Osteoblast (primary cell): ENCODE measurements at regions not wholly inside any gene's neighbourhood (a gene's known extent, or its start where the extent isn't known, plus 50 kb on each side); places are given as distances from the start of the nearest gene placed in this dataset.
A peak's percentile ranks its signal among the peaks of the same experiment; 100 is the strongest.
"Not testable (repeated sequence)": the region's sequence is repeated elsewhere in the genome, so short reads cannot be mapped to it uniquely, and the experiment has no call there.

Experiments used
- DNase-seq: peaks from one replicate; pipeline ENCODE4 v3.0.0; 2011; ENCODE audit warnings: low spot score, mixed read lengths; ENCODE audit not compliant: insufficient read length; ENCODE audit errors: missing footprints
- H2AFZ ChIP-seq: 2 replicates; pipeline ENCODE4 v1.6.0; 2011; ENCODE audit warnings: mild to moderate bottlenecking, low read length
- H3K27ac ChIP-seq: 2 replicates; pipeline ENCODE4 v1.5.1; 2011; ENCODE audit warnings: mild to moderate bottlenecking, low read depth, low read length, moderate library complexity
- H3K27me3 ChIP-seq: 2 replicates; pipeline ENCODE4 v1.6.0; 2012; ENCODE audit warnings: mild to moderate bottlenecking, control low read depth, inconsistent platforms, low read length, moderate library complexity; ENCODE audit not compliant: insufficient read depth
- H3K36me3 ChIP-seq: 2 replicates; pipeline ENCODE4 v1.5.1; 2011; ENCODE audit warnings: mild to moderate bottlenecking, low read length, control low read depth, moderate library complexity; ENCODE audit not compliant: insufficient read depth
- H3K4me1 ChIP-seq: 2 replicates; pipeline ENCODE4 v1.5.1; 2011; ENCODE audit warnings: mild to moderate bottlenecking, low read length, control low read depth, moderate library complexity; ENCODE audit not compliant: insufficient read depth
- H3K4me2 ChIP-seq: 2 replicates; pipeline ENCODE4 v1.6.0; 2011; ENCODE audit warnings: mild to moderate bottlenecking, low read length; ENCODE audit not compliant: insufficient read depth
- H3K4me3 ChIP-seq: fragments of 200-600 bp; sonication (generic); 3 replicates; pipeline ENCODE4 v1.5.1; 2012; ENCODE audit warnings: mild to moderate bottlenecking, low read length, inconsistent platforms; ENCODE audit not compliant: insufficient read depth
- H3K79me2 ChIP-seq: 2 replicates; pipeline ENCODE4 v1.6.0; 2012; ENCODE audit warnings: mild to moderate bottlenecking, low read length, control low read depth, inconsistent platforms; ENCODE audit not compliant: insufficient read depth
- H3K9me3 ChIP-seq: 2 replicates; pipeline ENCODE4 v1.5.1; 2011; ENCODE audit warnings: low read depth, low read length, control low read depth
- H4K20me1 ChIP-seq: 2 replicates; pipeline ENCODE4 v1.6.0; 2012; ENCODE audit warnings: mild to moderate bottlenecking, low read length, control low read depth; ENCODE audit not compliant: insufficient read depth
- TF ChIP-seq, protein P1 (sequence below): IDR thresholded peaks from 2 replicates; pipeline ENCODE4 v1.5.1; 2011; ENCODE audit warnings: mild to moderate bottlenecking, low read depth, low read length, moderate library complexity; ENCODE audit errors: extremely low read depth

DNA sequence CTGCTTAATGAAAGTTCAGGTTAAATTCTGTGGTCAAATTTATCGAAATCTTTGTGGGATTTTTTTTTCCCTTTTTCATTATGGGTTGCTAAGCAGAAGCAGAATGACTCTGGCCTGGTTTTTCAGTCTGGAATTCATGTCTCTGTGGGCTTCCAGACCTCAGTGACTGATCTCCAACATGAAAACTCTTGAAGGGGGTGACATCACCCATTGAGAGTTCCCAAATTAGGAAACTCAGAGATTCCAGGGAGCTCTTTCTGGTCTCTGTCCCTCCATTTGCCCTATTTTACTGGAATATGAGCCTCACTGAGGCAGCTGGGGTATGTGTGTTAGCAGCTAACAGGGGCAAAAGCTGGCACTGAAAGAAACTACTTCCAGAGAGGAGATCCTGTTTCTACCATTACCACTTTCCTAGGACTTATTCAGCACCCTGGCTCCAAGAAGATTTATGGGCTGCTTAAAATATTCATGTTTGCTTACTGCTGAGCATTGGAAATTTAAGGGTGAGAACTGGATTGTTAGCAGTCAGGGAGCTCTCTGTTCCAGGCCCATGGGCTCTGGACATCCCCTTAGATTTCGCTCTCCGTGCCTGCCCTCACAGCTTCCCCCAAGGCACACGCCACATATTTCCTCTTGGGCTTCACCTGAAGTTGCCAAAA, 203.4 kb upstream of the SPAG17 start:
- no peaks in the 10 kb centered on the region for H3K4me1 ChIP-seq
- no peak overlapping the region for H3K4me3 ChIP-seq
- no peaks in the 10 kb centered on the region for H3K79me2 ChIP-seq
- H3K27me3 ChIP-seq = no peaks in the 10 kb centered on the region
- H2AFZ ChIP-seq = no peak overlapping the region
- H3K36me3 ChIP-seq = no peaks in the 10 kb centered on the region
- H4K20me1 ChIP-seq = no peaks in the 10 kb centered on the region
- TF ChIP-seq, protein P1, sequence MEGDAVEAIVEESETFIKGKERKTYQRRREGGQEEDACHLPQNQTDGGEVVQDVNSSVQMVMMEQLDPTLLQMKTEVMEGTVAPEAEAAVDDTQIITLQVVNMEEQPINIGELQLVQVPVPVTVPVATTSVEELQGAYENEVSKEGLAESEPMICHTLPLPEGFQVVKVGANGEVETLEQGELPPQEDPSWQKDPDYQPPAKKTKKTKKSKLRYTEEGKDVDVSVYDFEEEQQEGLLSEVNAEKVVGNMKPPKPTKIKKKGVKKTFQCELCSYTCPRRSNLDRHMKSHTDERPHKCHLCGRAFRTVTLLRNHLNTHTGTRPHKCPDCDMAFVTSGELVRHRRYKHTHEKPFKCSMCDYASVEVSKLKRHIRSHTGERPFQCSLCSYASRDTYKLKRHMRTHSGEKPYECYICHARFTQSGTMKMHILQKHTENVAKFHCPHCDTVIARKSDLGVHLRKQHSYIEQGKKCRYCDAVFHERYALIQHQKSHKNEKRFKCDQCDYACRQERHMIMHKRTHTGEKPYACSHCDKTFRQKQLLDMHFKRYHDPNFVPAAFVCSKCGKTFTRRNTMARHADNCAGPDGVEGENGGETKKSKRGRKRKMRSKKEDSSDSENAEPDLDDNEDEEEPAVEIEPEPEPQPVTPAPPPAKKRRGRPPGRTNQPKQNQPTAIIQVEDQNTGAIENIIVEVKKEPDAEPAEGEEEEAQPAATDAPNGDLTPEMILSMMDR = no peak
- H3K27ac ChIP-seq = no peak overlapping the region
- DNase-seq = no peak
- H3K9me3 ChIP-seq = no peaks in the 10 kb centered on the region
- no peak overlapping the region for H3K4me2 ChIP-seq

DNA sequence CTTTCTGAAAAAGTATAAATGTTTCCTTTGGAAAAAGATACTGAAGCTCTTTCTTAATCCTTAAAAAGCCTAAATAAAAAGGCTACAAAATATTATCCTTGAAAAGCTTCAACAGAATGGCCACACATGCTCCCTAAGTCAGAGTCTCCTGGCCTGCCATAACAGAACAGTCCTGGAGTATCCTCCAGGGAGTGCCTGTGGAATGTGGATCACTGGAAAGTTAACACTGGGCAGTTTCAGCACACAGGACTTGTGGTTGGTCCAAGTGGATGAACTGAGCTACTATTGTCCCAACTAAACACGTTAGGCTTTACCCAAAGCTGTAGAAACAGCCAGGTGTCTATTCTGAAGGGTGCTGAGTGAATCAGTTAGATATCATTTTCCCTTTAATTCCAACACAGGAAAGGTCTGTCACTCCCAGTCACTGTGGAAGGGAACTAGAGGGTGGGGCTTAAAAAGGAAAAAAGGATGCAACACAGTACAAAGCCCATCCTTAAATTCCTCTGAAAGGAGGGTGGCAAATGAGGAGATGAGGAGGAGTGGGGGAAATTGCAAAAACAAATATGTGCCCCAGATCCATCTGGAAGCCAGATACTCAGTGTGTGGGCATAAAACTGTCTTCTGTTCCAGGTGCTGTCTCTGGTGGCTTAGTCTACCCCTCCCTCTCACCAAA, 196.3 kb upstream of the SPAG17 start:
- H2AFZ ChIP-seq = no peak overlapping the region
- H3K9me3 ChIP-seq = no peaks in the 10 kb centered on the region
- DNase-seq = peak; percentile 36
- TF ChIP-seq, protein P1 = no peak
- H3K79me2 ChIP-seq = no peaks in the 10 kb centered on the region
- no peaks in the 10 kb centered on the region for H3K4me1 ChIP-seq
- no peaks in the 10 kb centered on the region for H3K36me3 ChIP-seq
- H3K4me2 ChIP-seq = no peak overlapping the region
- H4K20me1 ChIP-seq = no peaks in the 10 kb centered on the region
- H3K27me3 ChIP-seq = no peaks in the 10 kb centered on the region
- H3K27ac ChIP-seq = no peak overlapping the region
- H3K4me3 ChIP-seq = no peak overlapping the region

DNA sequence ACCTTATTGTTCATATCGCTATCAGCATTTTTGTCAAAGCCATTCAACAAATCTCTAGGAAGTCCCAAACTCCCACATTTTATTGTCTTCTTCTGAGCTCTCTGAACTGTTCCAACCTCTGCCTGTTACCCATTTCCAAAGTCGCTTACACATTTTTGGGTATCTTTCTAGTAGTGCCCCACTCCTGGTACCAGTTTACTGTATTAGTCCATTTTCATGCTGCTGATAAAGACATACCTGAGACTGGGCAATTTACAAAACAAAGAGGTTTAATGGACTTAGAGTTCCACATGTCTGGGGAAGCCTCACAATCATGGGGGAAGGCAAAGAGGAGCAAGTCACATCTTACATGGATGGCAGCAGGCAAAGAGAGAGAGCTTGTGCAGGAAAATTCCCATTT, 192.2 kb upstream of the SPAG17 start:
- H3K27ac ChIP-seq, H3K4me2 ChIP-seq, H3K9me3 ChIP-seq, H3K4me3 ChIP-seq, H3K79me2 ChIP-seq, H3K4me1 ChIP-seq, DNase-seq, H3K36me3 ChIP-seq, H2AFZ ChIP-seq, H4K20me1 ChIP-seq, H3K27me3 ChIP-seq: not testable (repeated sequence)

DNA sequence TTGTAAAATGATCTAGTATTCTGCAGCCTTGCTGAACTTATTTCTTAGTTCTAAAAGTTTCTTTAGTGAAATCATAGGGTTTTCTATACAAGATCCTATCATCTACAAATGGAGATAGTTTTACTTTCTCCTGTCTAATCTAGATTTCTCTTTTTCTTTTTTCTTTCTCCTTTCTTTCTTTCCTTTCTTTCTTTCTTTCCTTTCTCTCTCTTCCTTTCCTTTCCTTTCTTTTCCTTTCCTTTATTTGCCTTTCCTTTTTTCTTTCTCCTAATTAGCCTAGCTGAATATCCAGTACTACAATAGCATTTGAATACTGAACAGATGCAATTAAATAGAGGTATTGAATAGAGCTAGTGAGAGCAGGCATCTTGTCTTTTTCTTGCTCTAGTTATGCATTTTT, 186.6 kb upstream of the SPAG17 start:
- no peaks in the 10 kb centered on the region for H3K36me3 ChIP-seq
- H3K9me3 ChIP-seq = no peaks in the 10 kb centered on the region
- no peaks in the 10 kb centered on the region for H3K27me3 ChIP-seq
- H3K4me3 ChIP-seq = no peak overlapping the region
- no peak overlapping the region for H2AFZ ChIP-seq
- no peaks in the 10 kb centered on the region for H3K4me1 ChIP-seq
- no peak for DNase-seq
- no peak overlapping the region for H3K27ac ChIP-seq
- H3K4me2 ChIP-seq = no peak overlapping the region
- H3K79me2 ChIP-seq = no peaks in the 10 kb centered on the region
- TF ChIP-seq, protein P1 = no peak
- no peaks in the 10 kb centered on the region for H4K20me1 ChIP-seq
